M059J (cell line): ENCODE measurements at regions not wholly inside any gene's neighbourhood (a gene's known extent, or its start where the extent isn't known, plus 50 kb on each side); places are given as distances from the start of the nearest gene placed in this dataset.
A peak's percentile ranks its signal among the peaks of the same experiment; 100 is the strongest.

Experiments used
- DNase-seq: peaks from one replicate; pipeline ENCODE4 v3.0.0-alpha.2; 2012; ENCODE audit warnings: low read depth

DNA sequence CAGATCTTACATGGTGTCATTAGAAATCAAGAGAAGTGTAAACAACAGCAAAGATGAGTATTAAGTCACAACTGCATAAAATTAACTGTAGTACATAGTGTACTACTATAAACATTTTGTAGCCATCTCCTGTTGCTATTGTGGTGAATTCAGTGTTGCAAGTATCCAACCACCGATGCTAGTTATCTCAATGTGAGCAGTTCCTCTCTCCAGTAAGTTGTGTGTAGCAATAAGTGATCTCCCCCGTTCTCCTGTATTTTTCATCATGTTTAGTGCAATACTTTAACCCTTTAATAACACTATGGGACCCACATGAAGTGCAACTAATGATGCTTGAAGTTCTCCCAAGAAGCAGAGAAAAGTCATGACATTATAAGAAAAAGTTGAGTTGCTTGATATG lies 264.7 kb upstream of the KCNH8 start:
- no peak for DNase-seq

DNA sequence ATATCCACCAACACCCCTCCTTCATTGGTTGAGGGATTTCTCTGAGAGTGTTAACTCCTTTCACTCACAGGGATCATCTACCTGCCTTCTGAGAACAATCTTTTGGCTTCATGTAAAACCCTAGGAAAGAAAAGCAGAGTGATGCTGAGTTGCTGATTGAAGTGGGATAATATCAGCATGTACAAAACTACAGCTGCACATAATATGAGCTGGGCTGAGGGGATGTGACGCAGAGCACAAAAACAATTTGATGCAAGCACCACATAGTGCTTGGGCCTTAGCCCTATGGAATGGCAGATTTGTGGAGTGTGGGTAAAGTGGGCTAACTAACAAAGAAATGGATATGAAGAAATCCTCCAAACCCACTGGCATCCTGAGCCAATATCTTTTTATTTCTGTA lies 267.6 kb upstream of the KCNH8 start:
- no peak for DNase-seq

DNA sequence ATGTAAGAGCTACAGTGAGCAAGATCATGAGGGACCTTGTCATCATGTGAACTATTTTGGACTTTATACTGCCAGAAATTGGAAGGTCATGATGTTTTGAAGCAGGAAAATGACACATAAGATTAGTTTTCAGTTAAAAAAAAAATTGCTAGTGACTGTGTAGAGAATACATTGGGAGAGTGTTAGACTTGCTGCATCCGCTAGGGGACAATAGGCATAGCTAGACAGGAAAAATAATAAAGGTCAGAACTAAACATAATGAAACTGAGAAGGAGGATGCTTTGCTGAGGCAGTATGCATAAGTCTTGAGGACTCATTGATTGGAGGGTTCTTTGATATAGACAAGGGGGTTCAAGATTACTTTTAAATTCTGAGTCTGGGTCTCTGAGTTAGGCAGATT lies 275.8 kb upstream of the KCNH8 start:
- no peak for DNase-seq

DNA sequence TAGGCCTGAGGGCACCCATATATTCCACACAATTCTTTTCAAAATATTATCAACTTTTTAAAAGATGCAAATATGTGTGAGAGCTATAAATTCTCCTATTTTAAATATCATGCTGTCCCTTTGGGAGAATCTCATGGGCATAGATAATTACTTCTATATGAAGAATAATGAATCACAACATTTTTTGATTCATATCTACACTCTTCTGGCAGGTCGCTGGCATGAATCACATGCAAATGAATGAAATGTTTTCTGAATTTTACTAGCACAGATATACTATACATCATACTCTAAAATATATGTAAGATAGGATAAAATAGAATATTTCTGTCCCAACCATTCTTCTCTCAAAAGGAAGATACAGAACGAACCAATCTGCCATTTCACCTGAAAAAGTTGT lies 277.7 kb upstream of the KCNH8 start:
- no peak for DNase-seq

DNA sequence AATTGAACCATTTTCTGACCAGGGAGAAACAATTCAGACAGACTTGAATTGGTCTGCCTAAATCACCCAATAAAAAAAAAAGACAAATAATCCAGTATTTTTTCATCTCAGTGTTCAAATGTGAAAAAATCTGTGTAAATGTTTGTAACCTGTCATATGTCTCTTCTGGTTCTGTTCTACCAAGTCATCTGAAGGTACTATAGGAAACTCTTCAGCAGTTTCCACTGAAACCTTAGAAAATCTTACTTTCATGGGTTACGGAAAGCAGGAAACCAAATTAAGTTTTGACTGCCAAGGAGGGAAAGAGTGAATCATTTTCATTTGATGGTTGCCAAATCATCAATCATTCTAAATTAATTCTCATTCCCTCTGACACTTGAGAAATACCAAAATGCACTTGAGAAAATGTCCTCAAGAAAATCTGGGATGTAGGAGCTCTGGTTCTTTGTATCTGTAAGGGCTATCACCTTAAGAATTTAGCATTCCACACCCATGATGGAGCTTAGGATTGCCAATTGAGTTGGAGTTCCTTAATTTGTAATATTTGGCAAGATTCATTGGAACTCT lies 278.2 kb upstream of the KCNH8 start:
- no peak for DNase-seq

DNA sequence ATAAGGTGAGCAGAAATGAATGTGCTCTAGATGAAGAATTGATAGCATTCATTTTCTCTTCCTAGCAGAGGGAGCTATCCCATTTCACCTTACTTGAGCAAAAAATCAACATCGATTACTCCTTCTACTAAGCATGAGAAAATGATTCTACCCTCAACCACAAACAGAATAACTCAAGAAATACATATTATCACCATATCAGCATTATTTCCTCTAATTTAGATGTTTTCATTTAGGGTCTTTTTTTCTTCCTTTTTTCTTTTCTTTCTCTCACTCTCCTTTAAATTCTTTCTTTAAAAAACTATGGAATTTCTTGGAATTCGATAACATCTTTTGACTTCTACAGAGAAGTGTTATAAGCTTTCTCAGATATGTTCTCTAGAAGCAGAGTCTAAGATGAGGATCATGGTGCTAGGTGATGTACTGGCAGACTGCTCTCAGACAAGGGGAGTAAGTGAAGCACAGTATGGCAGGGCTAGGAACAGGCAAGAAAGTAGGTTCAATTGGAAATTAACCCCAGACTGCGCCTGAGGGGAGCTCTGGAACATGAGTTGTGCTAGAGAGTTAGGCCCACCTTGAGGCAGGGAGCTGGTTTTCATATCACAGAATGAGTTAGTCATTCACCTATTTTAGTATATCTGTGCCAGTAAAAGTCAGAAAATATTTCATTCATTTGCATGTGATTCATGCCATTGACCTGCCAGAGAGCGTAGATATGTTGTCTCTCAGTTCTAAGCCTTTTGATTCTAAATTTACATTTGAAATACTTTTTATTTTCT lies 279.2 kb upstream of the KCNH8 start:
- DNase-seq, result no peak

DNA sequence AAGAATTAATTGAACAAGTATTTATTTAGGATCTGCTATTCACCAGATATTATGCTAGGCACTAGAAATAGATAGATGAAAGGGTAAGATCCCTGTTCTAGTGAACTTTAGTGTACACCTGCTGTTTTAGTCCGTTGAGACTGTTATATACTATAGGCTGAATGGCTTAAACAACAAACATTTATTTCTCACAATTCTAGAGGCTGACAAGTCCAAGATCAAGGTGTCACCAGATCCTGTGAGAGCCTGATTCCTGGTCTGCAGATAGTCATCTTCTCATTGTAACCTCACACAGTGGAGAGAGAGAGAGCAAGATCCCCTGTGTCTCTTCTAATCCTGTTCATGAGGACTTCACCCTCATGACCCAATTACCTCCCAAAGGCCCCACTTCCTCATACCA lies 281.4 kb upstream of the KCNH8 start:
- no peak for DNase-seq

DNA sequence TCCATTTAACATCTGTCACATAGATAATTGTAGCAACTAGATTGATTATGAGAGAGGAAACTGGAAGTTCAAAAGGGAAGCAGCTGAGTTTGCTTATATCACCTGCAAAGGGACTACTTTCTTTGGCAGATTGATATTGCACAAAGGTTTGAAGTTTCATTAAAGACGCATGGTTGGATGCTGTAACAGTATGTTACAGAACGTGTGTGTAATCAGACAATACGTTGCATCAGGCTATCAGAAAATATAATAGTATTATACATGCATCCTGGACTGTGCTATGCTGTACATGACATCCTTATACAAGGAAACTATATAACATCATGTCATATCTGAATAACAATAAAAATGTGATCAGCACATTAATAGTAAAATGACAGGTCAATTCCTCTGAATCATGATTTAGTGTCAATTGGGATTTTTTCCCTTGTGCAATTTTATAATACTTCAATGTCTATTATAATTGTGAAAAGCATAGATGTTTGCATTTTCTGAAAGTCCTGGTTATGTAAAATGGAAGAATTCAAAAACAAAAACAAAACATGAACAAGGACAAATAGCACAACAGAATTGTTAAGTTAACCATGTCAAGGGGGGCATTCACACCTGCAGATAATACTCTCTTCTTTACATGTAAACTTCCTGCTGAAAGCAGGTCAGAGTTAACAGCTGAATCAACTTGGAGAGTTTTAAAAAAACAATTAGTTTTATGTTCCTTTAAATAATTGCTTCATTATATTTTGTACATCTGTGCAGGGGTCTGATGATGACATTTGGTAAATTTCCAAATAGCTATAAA lies 283.2 kb upstream of the KCNH8 start:
- no peak for DNase-seq

DNA sequence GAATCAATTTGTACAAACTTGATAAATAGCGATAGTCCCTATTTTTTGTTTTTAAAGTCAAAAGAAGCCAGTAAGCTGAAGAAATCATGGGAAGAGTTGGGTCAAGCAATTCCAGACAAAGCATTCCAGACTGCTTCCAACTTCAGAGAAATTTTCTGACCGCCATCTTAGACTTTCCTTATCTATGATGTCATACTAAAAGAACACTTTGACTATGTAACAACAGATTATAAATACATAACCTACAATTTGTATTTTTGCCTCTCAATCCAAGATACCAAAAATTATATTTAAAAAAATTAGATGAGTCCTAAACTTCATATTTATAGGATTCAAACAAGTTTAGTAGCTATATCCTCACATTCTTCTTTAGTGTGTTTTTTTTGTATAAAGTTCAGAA lies 286.2 kb upstream of the KCNH8 start:
- no peak for DNase-seq

DNA sequence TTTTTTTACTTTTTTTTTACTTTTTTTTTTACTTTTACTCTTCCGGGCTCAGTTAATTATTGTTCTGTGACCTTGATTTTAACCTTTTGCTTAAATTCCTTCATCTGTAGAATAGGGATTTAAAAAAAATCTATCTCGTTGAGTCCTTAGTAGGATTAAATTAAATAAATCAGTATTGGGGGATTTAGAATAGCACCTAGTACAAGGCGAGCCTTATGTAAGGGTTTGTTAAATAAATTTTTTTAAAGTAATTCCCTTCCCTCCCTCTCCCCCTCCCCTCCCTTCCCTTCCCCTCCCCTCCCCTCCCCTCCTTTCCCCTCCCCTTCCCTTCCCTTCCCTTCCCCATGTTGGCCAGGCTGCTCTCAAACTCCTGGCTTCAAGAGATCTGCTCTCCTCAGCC lies 287.2 kb upstream of the KCNH8 start:
- no peak for DNase-seq

DNA sequence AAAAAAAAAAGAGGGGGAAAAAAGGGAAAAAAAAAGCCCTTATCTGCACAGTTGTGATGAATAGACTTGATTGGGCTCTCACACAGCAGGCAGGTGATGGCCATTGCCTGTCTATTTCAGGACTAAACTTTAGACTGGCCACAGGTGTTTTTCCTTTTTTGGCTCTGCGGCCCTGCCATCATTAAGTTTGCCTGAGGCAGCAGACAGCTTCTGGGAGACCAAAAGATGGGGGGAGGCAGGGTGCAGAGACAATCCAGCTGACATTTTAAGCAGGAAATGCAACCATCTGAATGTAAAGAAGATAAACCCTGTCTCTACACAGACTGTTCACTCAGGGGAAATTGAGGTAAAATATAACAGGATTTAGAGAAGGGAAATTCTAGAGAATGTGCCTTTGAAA lies 295.0 kb upstream of the KCNH8 start:
- DNase-seq, result no peak

DNA sequence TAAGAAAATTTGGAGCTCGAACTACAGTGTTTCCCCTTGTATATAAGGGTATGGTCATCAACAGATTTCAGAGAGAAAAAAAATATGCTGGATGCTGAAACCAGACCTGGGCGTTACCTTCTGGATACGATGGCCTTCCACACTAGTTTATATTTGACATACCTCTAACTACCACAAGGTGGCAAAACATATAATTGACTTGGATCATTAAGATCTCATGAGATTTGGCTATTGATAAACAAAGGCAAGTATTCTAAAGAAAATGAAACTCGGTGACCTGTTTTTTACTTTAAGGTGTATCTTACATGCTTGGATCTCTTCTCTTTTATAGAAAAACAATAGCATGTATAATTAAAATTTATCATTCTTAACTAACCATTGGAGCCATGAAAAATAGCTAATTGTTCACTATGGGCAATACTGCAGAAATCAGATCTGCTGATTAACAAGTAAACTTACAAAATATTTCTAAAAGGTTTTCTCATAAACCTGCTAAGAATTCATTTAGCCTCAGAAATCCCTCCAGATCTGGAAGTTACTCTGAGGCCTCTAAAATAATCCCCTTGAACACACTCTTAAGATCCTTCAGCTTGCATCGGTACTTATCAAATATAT lies 300.6 kb upstream of the KCNH8 start:
- no peak for DNase-seq

DNA sequence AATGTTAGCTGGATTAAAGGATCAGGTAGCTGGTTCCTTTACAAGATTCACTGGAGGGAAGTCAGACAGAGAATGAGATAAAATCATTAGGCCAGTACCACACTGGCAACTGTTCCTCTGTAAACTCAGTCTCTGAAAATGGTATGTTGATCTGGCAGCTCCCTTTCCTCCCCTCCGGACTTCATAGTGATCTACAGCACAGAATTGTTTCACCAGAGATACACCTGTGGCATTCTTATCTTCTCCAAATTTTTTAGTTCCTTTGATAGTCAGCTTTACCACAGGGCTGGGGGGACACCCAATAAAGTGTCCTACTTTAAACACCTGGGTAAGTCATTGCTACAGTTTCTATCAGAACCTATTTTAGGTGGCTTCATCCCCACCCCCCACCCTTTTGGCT lies 304.3 kb upstream of the KCNH8 start:
- DNase-seq, result no peak

DNA sequence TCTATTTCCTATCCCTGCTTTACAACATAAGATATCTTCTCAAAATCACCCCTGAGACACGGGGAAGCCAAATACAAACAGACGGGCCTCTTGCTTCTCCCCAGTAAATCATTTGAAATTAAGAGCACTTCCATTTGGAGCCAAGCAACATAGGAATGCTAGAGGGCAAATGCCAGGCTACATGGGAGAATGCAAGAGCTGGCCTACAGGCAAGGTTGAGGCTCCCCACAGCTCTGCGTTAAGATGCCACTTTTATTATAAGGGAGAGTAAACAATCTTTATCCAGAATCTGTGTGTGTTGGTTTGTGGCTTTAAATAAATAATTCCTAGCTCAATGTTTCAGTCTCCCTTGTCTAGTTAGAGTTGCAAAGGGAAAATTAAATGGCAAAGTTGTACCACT lies 305.1 kb upstream of the KCNH8 start:
- no peak for DNase-seq

DNA sequence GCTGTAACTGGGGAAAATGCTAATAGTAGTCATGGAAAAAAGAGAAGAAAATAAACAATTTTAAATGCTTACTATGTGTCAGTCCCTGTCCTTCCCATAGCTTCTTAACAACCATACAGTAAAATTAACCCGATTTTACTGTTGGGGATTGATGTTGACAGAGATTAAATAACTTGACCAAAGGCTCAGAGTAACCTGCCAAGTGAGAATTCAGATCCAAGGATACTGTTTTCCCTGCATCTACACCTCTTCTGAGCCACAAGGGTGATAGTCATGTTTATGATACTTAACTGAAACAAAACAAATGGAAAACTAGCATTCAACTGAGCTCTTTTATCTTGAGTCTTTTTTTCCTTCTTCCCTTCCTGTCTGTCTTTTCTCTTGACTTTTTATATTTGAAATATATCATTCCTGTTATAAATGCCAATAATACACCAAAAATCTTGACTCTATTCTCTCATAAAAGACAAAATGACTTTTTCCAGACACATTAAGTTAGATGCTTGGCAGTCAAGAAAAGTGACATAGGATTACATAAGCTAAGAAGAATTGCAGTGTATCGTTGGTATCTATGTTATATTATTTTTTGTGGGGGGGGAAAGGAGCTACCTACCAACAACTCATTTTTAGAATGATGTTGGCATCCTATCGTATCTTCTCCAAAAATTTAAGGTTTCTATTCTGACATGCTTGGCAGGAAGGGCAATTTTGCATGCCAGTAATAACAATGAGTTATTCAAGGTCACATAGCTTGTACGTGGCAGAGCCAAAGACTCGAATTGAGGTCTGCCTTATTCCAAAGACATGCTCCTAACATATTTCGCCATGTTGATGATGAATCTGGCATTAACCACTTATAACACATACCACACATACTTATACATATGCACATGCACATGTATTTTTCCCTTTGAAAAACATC lies 306.6 kb upstream of the KCNH8 start:
- DNase-seq, result no peak

DNA sequence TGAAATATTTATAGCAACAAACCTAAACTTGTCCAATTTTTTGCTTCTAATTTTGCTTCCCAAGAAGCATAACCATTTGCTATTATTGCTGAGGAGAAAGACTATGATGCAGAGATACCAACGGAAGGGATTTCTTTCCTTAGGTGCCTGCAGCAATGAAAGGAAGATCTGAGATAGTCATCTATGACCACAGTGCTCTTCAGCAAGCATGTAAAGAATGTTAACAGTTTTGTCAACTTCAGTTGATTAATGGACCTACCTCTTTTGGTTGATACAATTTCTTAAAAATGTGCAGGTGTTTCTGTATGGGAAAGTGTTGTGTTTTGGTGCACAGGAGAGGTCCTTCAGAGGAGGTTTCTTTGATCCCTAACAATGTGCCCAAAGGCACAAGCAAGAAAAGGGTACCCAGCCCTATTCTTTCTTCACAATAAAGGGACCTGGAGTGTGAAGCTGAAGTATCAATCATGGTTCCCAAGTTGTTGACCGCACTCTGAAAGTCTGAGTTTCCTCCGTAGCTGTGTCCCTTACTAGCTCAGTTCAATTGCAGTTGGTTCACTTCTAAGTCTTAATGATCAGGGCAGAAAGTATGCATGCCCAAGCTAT lies 307.7 kb upstream of the KCNH8 start:
- no peak for DNase-seq

DNA sequence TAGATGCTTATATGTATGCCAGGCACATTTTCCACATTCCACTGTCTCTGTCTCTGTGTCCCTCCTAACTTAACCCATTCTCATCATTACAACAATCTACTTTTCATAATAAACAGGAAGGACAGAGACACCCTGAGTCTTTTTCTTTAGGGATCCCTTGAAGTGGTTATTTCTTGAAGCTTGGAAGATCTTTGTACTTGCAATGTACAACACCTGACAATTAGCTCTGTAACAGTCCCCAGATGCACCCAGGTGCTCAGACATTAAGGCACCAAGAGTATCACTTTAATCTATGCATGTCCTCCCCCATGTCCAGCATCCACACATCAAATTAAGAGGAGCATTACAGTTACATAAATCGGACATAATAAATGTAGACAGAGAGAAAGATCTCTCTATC lies 309.6 kb upstream of the KCNH8 start:
- DNase-seq, result no peak

DNA sequence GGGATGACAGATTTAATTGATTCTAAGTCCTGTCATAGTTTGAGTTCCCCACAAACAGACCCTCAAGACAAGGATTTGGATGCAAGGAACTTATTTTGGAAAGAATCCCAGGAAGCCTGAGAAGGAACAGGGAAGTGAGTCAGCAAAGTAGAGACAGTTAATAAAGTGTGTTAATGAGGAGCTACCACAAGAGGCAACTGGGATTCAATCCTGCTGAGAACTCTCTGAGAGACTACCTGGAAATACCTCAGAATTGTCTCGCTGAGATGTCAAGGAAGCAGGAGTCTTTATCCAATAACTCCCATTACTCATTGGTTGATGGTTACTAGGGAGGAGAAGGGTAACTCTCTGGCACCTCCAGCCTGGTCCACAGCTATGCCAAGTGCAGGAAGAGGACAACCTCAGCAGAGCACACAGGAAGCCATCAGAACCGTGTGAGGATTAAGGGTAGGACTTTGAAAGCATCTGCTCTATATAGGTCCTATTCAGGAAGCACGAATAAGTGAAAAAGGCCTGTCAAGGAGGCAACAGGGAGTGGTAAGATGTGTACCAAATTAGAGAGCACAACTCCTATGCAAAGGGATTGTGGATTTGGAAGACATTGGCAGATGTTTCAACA lies 311.1 kb upstream of the KCNH8 start:
- DNase-seq, result peak; percentile 1

DNA sequence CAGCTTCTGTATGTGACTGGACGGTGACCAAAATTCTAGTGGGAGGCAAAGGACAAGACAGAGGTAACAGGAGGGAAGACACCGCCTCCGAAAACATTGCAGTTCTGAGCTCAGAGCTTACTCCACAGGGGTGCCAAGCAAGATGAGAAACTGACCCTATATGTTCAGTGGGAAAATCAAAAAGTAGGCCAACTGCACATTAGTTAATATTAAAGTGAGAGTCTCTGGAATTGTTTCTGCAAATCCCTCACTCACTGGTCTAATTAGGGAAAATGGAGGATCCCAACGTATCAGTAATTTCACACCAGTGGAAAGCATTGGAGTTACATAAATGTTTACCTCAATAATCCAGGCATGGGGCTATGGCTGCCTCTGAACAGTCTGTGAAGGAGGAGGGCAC lies 313.3 kb upstream of the KCNH8 start:
- DNase-seq, result no peak

DNA sequence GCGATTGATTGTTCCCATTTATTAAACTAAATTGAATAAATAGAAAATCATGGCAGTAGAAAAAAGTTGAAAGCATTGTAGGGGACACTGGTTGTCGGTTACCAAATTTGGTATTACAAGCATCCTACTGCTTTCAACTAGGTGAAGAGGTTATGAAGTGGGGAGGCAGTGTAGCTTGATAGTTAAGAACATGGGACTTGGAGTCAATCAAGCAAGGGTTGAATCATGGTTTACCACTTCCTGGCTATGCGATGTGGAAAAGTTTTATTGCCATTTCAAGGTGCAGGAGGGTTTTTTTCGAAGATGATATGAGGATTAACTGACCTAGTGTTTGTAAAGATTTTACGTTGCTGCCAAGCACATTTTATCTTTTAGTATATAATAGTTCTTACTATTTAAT lies 318.2 kb upstream of the KCNH8 start:
- DNase-seq, result peak; percentile 6

DNA sequence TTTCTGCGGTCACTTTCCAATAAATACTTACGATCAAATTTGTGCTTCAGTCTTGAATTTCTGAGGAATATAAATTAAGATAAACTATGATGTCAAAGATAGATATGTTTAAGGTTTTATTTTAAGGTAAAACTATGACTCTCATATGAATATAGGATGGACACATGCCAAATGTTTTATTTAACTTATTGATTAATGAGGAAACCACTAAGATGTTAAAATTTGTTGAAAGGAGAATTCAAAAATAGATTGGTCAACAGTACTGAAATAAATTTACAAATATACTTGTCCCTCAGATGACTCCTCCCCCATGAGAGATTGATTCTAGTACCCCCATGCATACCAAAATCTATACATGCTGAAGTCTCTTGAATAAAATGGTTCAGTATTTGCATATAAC lies 319.7 kb upstream of the KCNH8 start:
- DNase-seq, result no peak
